ENCODE measurements at regions not wholly inside any gene's neighbourhood (a gene's known extent, or its start where the extent isn't known, plus 50 kb on each side); places are given as distances from the start of the nearest gene placed in this dataset.

- no peak for TF ChIP-seq CTCF (IDR thresholded peaks at IDR 0.05; ENCODE audit: low read depth, low read length, poor library complexity, severe bottlenecking)
- no peak for TF ChIP-seq EZH2phosphoT487 (IDR thresholded peaks at IDR 0.05; ENCODE audit: borderline replicate concordance, low read length)
These were observed 79.7 kb downstream of the AIPL1 start for GRCh38 chr17:6355196-6355595.
